Esophagus (tissue), 2 donors: ENCODE measurements at regions not wholly inside any gene's neighbourhood (a gene's known extent, or its start where the extent isn't known, plus 50 kb on each side); places are given as distances from the start of the nearest gene placed in this dataset.
"Not testable (repeated sequence)": the region's sequence is repeated elsewhere in the genome, so short reads cannot be mapped to it uniquely, and the experiment has no call there.

Experiments
- H3K27ac ChIP-seq, 2 donors: one replicate each; pipeline ENCODE4 v1.5.1; 2013; ENCODE audit warnings: low read depth in 2 of 2, mild to moderate bottlenecking in 2 of 2, inconsistent platforms in 1 of 2, low read length in 1 of 2, moderate library complexity in 1 of 2
- H3K27me3 ChIP-seq, 2 donors: one replicate each; pipeline ENCODE4 v1.6.1; 2013; ENCODE audit warnings: low read length in 2 of 2, control low read depth in 1 of 2, mild to moderate bottlenecking in 1 of 2; ENCODE audit not compliant: insufficient read depth in 2 of 2, control insufficient read depth in 1 of 2
- H3K36me3 ChIP-seq, 2 donors: one replicate each; pipeline ENCODE4 v1.6.1; 2013; ENCODE audit warnings: low read length in 1 of 2; ENCODE audit not compliant: control insufficient read depth in 2 of 2, insufficient read depth in 2 of 2
- H3K4me1 ChIP-seq, 2 donors: one replicate each; pipeline ENCODE4 v1.6.1; 2013; ENCODE audit warnings: low read length in 1 of 2; ENCODE audit not compliant: control insufficient read depth in 2 of 2, insufficient read depth in 2 of 2
- H3K4me3 ChIP-seq, 2 donors: one replicate each; pipeline ENCODE4 v1.5.1; 2013; ENCODE audit warnings: low read length in 2 of 2, mild to moderate bottlenecking in 2 of 2, low read depth in 1 of 2, moderate library complexity in 1 of 2
- H3K9me3 ChIP-seq, 2 donors: one replicate each; pipeline ENCODE4 v1.6.1; 2013; ENCODE audit warnings: mild to moderate bottlenecking in 2 of 2, low read depth in 1 of 2, low read length in 1 of 2, moderate library complexity in 1 of 2; ENCODE audit not compliant: control insufficient read depth in 2 of 2, insufficient read depth in 1 of 2
- WGBS, 2 donors: extraction: QIAGEN DNeasy Blood & Tissue Kit; methylation state at CpG; one replicate each; pipeline ENCODE4 v1.1.7; 2013; 5-methylcytosine and 5-hydroxymethylcytosine counted together
- donor health status: healthy with polysubstance abuse.
- donor health status: Bipolar disorder and iron deficiency.

- no peaks in the 10 kb centered on the region for H3K27me3 ChIP-seq
- no peaks in the 10 kb centered on the region for H3K36me3 ChIP-seq
- peaks cover 0 to 2% of the 10 kb centered on the region in 2 donors for H3K4me1 ChIP-seq
- no peak overlapping the region for H3K27ac ChIP-seq
- H3K4me3 ChIP-seq = no peak overlapping the region
- WGBS, 2 donors = 59 to 62% methylated on average over 2 of the region's 2 CpGs
- H3K9me3 ChIP-seq = no peaks in the 10 kb centered on the region
Measured at GRCh38 chr1:117760485-117760884, 154.6 kb downstream of the TENT5C start.

GRCh38 chr1:117767756-117768155, 161.7 kb downstream of the GDAP2 start:
- not testable (repeated sequence) for H3K4me3 ChIP-seq, H3K27me3 ChIP-seq, H3K4me1 ChIP-seq, H3K36me3 ChIP-seq, H3K9me3 ChIP-seq, H3K27ac ChIP-seq
- WGBS, 2 donors = 75 to 76% methylated on average over 1 of the region's 1 CpG

DNA sequence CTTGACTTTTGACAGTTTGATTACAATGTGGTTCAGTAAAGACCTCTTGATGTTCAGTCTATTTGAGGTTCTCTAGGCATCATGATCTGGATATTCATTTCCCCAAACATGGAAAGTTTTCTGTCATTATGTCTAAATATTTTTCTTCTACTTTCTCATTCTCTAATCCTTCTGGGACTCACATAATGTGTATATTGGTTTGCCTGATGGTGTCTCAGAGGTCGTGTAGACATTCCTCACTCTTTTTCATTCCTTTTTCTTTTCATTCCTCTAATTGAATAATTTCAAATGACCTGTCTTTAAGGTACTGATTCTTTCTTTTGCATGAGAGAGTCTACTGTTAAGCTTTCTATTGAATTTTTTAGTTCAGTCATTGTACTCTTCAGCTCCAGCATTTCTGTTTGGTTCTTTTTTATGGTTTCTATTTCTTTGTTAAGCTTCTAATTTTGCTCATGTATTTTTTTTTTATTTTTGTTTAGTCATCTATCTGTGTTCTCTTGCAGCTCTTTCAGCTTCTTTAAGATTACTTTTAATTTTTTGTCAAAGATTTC, 158.4 kb downstream of the GDAP2 start:
- Histone ChIP-seq H3K9me3 (peaks cover 3 to 5% of the 10 kb centered on the region in 2 donors), H3K4me1 (no peaks in the 10 kb centered on the region), H3K27ac (no peak overlapping the region), H3K36me3 (no peaks in the 10 kb centered on the region), H3K27me3 (no peaks in the 10 kb centered on the region), H3K4me3 (no peak overlapping the region)
- 34 to 45% methylated on average over 1 of the region's 1 CpG for WGBS, 2 donors

GRCh38 chr1:117779364-117779763, 150.1 kb downstream of the GDAP2 start:
- Histone ChIP-seq H3K36me3 (no peaks in the 10 kb centered on the region), H3K4me3 (no peak overlapping the region), H3K27me3 (no peaks in the 10 kb centered on the region), H3K9me3 (no peaks in the 10 kb centered on the region), H3K27ac (no peak overlapping the region), H3K4me1 (no peaks in the 10 kb centered on the region)
- WGBS, 2 donors = 64 to 71% methylated on average over 2 of the region's 2 CpGs

DNA sequence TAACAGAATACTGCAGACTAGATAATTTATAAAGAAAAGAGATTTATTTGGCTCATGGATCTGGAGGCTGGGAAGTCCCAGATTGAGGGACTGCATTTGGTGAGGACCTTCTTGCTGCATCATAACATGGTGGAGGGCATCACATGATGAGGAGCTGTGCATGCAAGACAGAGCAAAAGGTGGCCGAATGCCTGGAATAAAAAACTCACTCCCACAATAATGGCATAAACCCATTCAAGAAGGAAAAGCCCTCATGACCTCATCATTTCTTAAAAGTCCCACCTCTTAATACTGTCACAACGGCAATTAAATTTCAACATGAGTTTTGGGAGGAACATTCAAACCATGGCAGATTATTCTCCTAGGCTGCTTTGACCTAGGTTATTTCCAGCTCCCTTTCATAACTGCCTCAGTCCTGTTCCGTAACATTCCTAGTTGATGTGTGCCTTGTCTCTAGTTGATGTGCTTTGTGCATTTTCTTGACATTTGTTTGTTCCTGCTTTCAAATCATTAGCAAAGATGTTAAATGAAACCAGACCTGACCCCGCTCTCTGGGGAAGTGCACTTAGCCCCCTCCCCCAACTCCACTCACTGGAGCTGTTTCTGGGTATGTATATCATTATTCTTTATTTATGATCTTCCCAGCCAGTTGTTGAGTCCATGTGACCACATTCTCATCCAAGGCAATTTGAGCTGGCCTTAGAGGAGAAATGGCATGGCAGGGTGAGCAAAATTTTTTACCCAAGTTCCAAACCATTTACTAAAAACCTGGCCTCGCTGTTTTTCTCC, 148.5 kb downstream of the GDAP2 start:
- 60 to 69% methylated on average over 5 of the region's 5 CpGs for whole genome bisulfite sequencing, 2 donors
- H3K4me1 ChIP-seq = no peaks in the 10 kb centered on the region
- no peak overlapping the region for H3K4me3 ChIP-seq
- H3K36me3 ChIP-seq = no peaks in the 10 kb centered on the region
- no peaks in the 10 kb centered on the region for H3K27me3 ChIP-seq
- peak overlapping the region in 1 of 2 donors; percentile 3 for H3K27ac ChIP-seq
- H3K9me3 ChIP-seq = no peaks in the 10 kb centered on the region

DNA sequence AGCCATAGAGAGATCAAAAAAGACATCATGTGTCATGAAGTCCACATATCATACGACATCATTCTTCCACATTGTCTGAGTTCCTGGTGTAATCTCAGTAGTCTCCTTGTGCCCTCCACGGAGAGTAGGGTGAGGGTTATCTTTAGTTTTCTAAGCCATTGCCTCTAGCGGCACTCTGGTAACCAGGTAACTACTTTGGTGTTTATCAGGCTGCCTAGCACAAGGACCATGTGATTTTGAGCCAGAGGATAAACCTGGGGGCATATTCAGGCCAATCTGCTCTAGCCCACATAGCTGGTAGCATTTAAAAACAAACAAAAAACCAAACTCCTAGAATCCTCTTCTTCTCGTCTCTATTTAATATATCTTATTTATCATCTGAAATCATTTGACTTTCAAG, 147.4 kb downstream of the GDAP2 start:
- Histone ChIP-seq H3K27ac (no peak overlapping the region), H3K9me3 (no peaks in the 10 kb centered on the region), H3K27me3 (no peaks in the 10 kb centered on the region), H3K4me1 (no peaks in the 10 kb centered on the region), H3K4me3 (no peak overlapping the region), H3K36me3 (no peaks in the 10 kb centered on the region)
- 55 to 58% methylated on average over 4 of the region's 4 CpGs for WGBS, 2 donors

DNA sequence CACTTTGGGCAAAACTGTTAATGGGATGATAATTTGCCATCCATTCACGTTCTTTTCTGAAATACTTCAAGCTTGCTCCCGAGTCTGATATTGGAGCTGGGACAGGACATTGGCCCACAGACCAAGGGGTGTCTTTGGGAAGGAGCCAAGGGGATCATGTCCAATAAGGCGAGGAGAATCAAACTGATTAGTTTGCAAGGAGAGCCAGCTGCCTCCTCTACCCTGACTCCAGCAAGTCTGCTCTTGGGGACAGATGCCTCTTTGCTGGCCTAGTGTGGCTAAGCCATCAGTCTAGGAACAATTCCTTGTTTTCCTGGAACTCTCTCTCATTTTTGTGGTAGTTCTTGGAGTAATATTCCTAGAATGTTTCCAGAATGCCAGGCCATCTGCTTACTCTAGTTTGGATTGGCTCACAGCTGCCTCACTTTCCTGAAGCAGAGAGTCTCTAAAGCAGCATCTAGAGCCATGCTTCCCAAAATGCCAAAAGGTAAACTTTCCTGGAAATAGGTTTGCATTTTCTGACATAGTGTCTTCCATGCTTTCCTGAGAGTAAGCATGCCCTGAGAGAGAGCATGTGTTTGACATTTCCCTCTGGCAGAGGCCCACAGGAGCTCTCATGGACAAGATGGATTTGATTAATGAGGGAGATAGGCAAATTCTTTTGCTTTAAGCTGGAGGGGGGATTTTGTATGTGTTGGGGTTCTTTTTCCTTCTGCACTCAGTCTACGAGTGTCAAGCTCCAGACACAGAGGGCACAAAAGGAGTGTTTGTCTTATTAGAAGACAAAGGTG, 145.6 kb downstream of the GDAP2 start:
- Histone ChIP-seq H3K36me3 (no peaks in the 10 kb centered on the region), H3K4me1 (no peaks in the 10 kb centered on the region), H3K27me3 (peaks cover 0 to 2% of the 10 kb centered on the region in 2 donors), H3K9me3 (no peaks in the 10 kb centered on the region), H3K4me3 (no peak overlapping the region), H3K27ac (no peak overlapping the region)
- whole genome bisulfite sequencing, 2 donors = 81 to 82% methylated on average over 4 of the region's 4 CpGs

GRCh38 chr1:117788014-117788413, 141.4 kb downstream of the GDAP2 start:
- no peaks in the 10 kb centered on the region for H3K9me3 ChIP-seq
- H3K4me3 ChIP-seq = no peak overlapping the region
- 49 to 54% methylated on average over 5 of the region's 5 CpGs for whole genome bisulfite sequencing, 2 donors
- no peak overlapping the region for H3K27ac ChIP-seq
- H3K4me1 ChIP-seq = no peaks in the 10 kb centered on the region
- H3K27me3 ChIP-seq = peaks cover 0 to 2% of the 10 kb centered on the region in 2 donors
- H3K36me3 ChIP-seq = no peaks in the 10 kb centered on the region

- Histone ChIP-seq H3K4me1 (no peaks in the 10 kb centered on the region), H3K27ac (no peak overlapping the region), H3K27me3 (no peaks in the 10 kb centered on the region), H3K9me3 (no peaks in the 10 kb centered on the region), H3K4me3 (no peak overlapping the region), H3K36me3 (no peaks in the 10 kb centered on the region)
- WGBS, 2 donors = 90 to 93% methylated on average over 4 of the region's 4 CpGs
Measured at GRCh38 chr1:117793413-117793812, 136.0 kb downstream of the GDAP2 start.
